K562 (cell line): ENCODE measurements at regions not wholly inside any gene's neighbourhood (a gene's known extent, or its start where the extent isn't known, plus 50 kb on each side); places are given as distances from the start of the nearest gene placed in this dataset.

Source experiments
- BRF2 ChIP-seq: IDR thresholded peaks from 3 replicates; pipeline ENCODE4 v1.6.1; 2011; ENCODE audit warnings: borderline replicate concordance, mild to moderate bottlenecking; ENCODE audit not compliant: insufficient read length, insufficient read depth
- CCAR2 ChIP-seq: fragments of 200-400 bp; formaldehyde crosslinking; IDR thresholded peaks from 2 replicates; pipeline ENCODE4 v1.6.1; 2017; ENCODE audit warnings: mild to moderate bottlenecking, low read depth, low read length
- CTCF ChIP-seq, 3 experiments: IDR thresholded peaks in 2 of 3; conservative IDR thresholded peaks in 1 of 3; 2 replicates each; pipeline ENCODE4 v1.5.1; 2011 to 2012; ENCODE audit warnings: low read length in 3 of 3, mild to moderate bottlenecking in 3 of 3, control low read depth in 2 of 3, improper control_type of control experiment in 1 of 3, inconsistent platforms in 1 of 3, low read depth in 1 of 3, mixed read lengths in 1 of 3, moderate library complexity in 1 of 3; ENCODE audit not compliant: insufficient read depth in 2 of 3
- FOS ChIP-seq: IDR thresholded peaks from 3 replicates; pipeline ENCODE4 v1.6.1; 2011; ENCODE audit not compliant: insufficient read length; ENCODE audit errors: extremely low read depth
- KLF16 ChIP-seq: IDR thresholded peaks from 2 replicates; pipeline ENCODE4 v1.6.1; 2016; ENCODE audit warnings: antibody characterized with exemption
- NRF1 ChIP-seq, 2 experiments: fragments of 450-650 bp; IDR thresholded peaks in 1 of 2; conservative IDR thresholded peaks in 1 of 2; 2 replicates each; pipeline ENCODE4 v1.6.1; 2014; ENCODE audit warnings: mild to moderate bottlenecking in 2 of 2
- POLR2AphosphoS2 ChIP-seq: IDR thresholded peaks from 2 replicates; pipeline ENCODE4 v1.6.1; 2012; ENCODE audit warnings: low read length, improper control_type of control experiment
- SMAD1 ChIP-seq: fragments of 150-350 bp; IDR thresholded peaks from 2 replicates; pipeline ENCODE4 v1.6.1; 2014; ENCODE audit warnings: low read length, low read depth; ENCODE audit not compliant: partially characterized antibody
- TEAD4 ChIP-seq, 2 experiments: sonication (generic) in 1 of 2; formaldehyde crosslinking in 1 of 2; IDR thresholded peaks; 2 replicates each; pipeline versions ENCODE4 v1.6.1 to v1.8.0; 2012 to 2022; ENCODE audit warnings: borderline replicate concordance in 1 of 2, inconsistent platforms in 1 of 2, low read length in 1 of 2, mild to moderate bottlenecking in 1 of 2, missing genetic modification reagents in 1 of 2
- TRIM24 ChIP-seq, 2 experiments: fragments of 450-650 bp; IDR thresholded peaks; 2 replicates each; pipeline ENCODE4 v1.6.1; 2016
- ZNF280B ChIP-seq: fragments of 250-450 bp; sonication (Bioruptor Pico); IDR thresholded peaks from 2 replicates; pipeline ENCODE4 v1.5.1; 2021; ENCODE audit warnings: mild to moderate bottlenecking
- ZNF407 ChIP-seq: fragments of 450-650 bp; IDR thresholded peaks from 2 replicates; pipeline ENCODE4 v1.6.1; 2016; ENCODE audit warnings: low read depth

GRCh38 chr2:200034816-200035215 lies 79.4 kb downstream of the MAIP1 start:
- TF ChIP-seq ZNF407 (no peak), FOS (no peak), NRF1 (conservative IDR thresholded peaks at IDR 0.05 in 1 of 2, IDR thresholded peaks at IDR 0.05 in 1 of 2) (no peak), TEAD4 (IDR thresholded peaks at IDR 0.05; ENCODE audit: low read length) (no peak), TEAD4 (CRISPR knock-in tag; IDR thresholded peaks at IDR 0.05; ENCODE audit: borderline replicate concordance) (no peak), CTCF (IDR thresholded peaks at IDR 0.05 in 2 of 3, conservative IDR thresholded peaks at IDR 0.05 in 1 of 3; ENCODE audit: insufficient read depth in 2 of 3, low read depth in 1 of 3, low read length in 3 of 3) (no peak), ZNF280B (no peak), KLF16 (no peak), POLR2AphosphoS2 (no peak), SMAD1 (no peak), BRF2 (no peak), TRIM24 (IDR thresholded peaks at IDR 0.05) (no peak), CCAR2 (no peak)
